ENCODE measurements at regions not wholly inside any gene's neighbourhood (a gene's known extent, or its start where the extent isn't known, plus 50 kb on each side); places are given as distances from the start of the nearest gene placed in this dataset.

DNA sequence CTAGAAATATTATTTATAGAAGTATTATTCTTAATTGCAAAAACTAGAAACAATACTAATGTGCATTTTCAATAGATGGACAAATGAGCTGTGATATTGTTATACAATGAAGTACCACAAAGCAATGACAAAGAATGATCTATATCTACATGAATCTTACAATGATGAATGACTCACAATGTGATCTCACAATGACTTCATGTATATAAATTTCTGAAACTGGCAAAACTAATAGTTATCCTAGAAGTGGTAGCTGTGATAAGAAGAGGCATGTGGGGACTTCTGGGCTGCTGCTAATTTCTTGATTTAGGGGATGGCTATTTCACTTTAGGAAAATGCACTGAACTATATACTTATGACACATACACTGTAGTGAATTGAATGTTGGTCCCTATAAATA, 396.0 kb upstream of the ZNF608 start:
- Mint-ChIP-seq H3K9me3 (peaks cover 3% of the 10 kb centered on the region), H3K27me3 (ENCODE audit: insufficient read depth) (no peaks in the 10 kb centered on the region), H3K4me3 (no peak overlapping the region), H3K36me3 (ENCODE audit: low read depth) (no peaks in the 10 kb centered on the region), H3K27ac (no peak overlapping the region), H3K4me1 (ENCODE audit: low read depth) (no peaks in the 10 kb centered on the region)
- no peak for DNase-seq (ENCODE audit: low spot score)
- intact Hi-C loops (cut with micrococcal nuclease) = no loop called here

GRCh38 chr5:125143011-125143410, 396.6 kb upstream of the ZNF608 start:
- no peak overlapping the region for H3K4me3 Mint-ChIP-seq
- H3K9me3 Mint-ChIP-seq = peaks cover 3% of the 10 kb centered on the region
- no peak overlapping the region for H3K27ac Mint-ChIP-seq
- intact Hi-C loops (cut with micrococcal nuclease) = no loop called here
- no peaks in the 10 kb centered on the region for H3K27me3 Mint-ChIP-seq (ENCODE audit: insufficient read depth)
- no peaks in the 10 kb centered on the region for H3K4me1 Mint-ChIP-seq (ENCODE audit: low read depth)
- no peak for DNase-seq (ENCODE audit: low spot score)
- H3K36me3 Mint-ChIP-seq (ENCODE audit: low read depth) = no peaks in the 10 kb centered on the region

DNA sequence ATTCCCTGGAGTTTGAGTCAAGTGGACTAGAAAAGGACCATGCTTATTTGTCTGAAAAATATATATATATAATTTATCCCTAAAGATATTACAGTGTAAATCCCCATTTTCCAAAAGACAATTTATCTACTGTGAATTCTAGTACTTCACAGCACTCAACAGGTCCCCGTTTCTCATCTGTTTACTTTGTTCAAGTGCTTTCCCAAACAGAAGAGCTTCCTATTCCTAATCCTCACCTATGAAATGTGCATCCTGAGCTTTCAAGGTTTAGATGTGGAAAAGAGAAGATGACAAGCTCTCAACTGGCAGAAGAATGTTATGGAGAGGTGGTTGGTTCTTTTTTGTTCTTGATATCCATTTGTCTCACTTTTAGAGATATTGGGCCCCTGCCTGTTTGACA, 401.6 kb upstream of the ZNF608 start:
- no peak for DNase-seq (ENCODE audit: low spot score)
- Mint-ChIP-seq H3K4me1 (ENCODE audit: low read depth) (no peaks in the 10 kb centered on the region), H3K27me3 (ENCODE audit: insufficient read depth) (no peaks in the 10 kb centered on the region), H3K27ac (no peak overlapping the region), H3K4me3 (no peak overlapping the region), H3K36me3 (ENCODE audit: low read depth) (no peaks in the 10 kb centered on the region), H3K9me3 (no peaks in the 10 kb centered on the region)
- intact Hi-C loops (cut with micrococcal nuclease) = no loop called here

DNA sequence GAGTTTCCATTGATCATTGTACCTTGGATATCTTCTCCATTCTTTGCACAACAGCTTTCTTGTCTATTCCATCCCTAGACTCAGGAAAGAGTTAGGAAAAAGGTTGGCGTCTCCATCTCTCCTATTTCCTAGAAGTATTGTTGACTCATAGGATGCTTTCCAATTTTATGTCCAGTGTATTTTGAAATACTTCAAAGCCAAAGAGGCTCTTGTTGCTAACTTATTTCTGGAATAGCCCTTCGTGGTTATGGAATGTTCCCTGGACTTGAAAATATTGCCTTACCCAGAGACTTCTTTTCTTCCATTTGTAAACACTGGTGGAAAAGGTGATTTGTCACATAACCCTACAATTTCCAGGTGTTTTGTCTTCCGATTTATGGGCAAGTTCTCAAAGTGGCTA, 402.3 kb upstream of the ZNF608 start:
- no peaks in the 10 kb centered on the region for H3K27me3 Mint-ChIP-seq (ENCODE audit: insufficient read depth)
- no peak for DNase-seq (ENCODE audit: low spot score)
- H3K4me1 Mint-ChIP-seq (ENCODE audit: low read depth) = no peaks in the 10 kb centered on the region
- no peaks in the 10 kb centered on the region for H3K36me3 Mint-ChIP-seq (ENCODE audit: low read depth)
- H3K9me3 Mint-ChIP-seq = no peaks in the 10 kb centered on the region
- intact Hi-C loops (cut with micrococcal nuclease) = no loop called here
- H3K27ac Mint-ChIP-seq = no peak overlapping the region
- no peak overlapping the region for H3K4me3 Mint-ChIP-seq

GRCh38 chr5:125149110-125149509, 402.7 kb upstream of the ZNF608 start:
- Mint-ChIP-seq H3K4me3 (no peak overlapping the region), H3K27ac (no peak overlapping the region), H3K9me3 (no peaks in the 10 kb centered on the region), H3K4me1 (ENCODE audit: low read depth) (no peaks in the 10 kb centered on the region), H3K36me3 (ENCODE audit: low read depth) (no peaks in the 10 kb centered on the region), H3K27me3 (ENCODE audit: insufficient read depth) (no peaks in the 10 kb centered on the region)
- no peak for DNase-seq (ENCODE audit: low spot score)
- intact Hi-C loops (cut with micrococcal nuclease) = no loop called here

DNA sequence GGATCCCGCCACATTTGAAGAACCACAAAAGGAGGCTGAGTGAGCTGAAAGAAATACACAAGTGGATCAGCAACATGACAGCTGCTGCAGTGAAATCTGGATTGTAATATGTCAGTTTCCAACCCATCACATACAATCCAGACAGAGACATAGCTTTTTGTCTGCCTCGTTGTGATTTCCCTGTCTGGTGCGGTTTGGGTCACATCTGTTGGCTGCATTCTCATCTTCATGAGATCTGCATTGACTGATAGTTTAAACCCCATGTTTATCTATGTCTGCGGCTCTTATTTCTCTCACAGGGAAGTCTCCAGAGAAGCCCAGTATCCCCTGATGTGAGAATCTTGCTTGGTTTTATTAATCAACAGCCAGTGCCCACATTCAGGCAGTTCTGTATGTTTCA, 403.1 kb upstream of the ZNF608 start:
- Mint-ChIP-seq H3K4me1 (ENCODE audit: low read depth) (no peaks in the 10 kb centered on the region), H3K36me3 (ENCODE audit: low read depth) (no peaks in the 10 kb centered on the region), H3K4me3 (no peak overlapping the region), H3K9me3 (no peaks in the 10 kb centered on the region), H3K27ac (no peak overlapping the region), H3K27me3 (ENCODE audit: insufficient read depth) (no peaks in the 10 kb centered on the region)
- no peak for DNase-seq (ENCODE audit: low spot score)
- intact Hi-C loops (cut with micrococcal nuclease) = no loop called here

- no peak for DNase-seq (ENCODE audit: low spot score)
- Mint-ChIP-seq H3K27ac (no peak overlapping the region), H3K4me1 (ENCODE audit: low read depth) (no peaks in the 10 kb centered on the region), H3K27me3 (ENCODE audit: insufficient read depth) (no peaks in the 10 kb centered on the region), H3K4me3 (no peak overlapping the region), H3K36me3 (ENCODE audit: low read depth) (no peaks in the 10 kb centered on the region), H3K9me3 (peaks cover 3% of the 10 kb centered on the region)
- intact Hi-C loops (cut with micrococcal nuclease) = no loop called here
Observed at GRCh38 chr5:125150041-125150669, 403.7 kb upstream of the ZNF608 start.

GRCh38 chr5:125151150-125151900, 404.9 kb upstream of the ZNF608 start:
- Mint-ChIP-seq H3K27ac (no peak overlapping the region), H3K4me3 (no peak overlapping the region), H3K4me1 (ENCODE audit: low read depth) (no peaks in the 10 kb centered on the region), H3K9me3 (peaks cover 3% of the 10 kb centered on the region), H3K36me3 (ENCODE audit: low read depth) (no peaks in the 10 kb centered on the region), H3K27me3 (ENCODE audit: insufficient read depth) (no peaks in the 10 kb centered on the region)
- DNase-seq (ENCODE audit: low spot score) = no peak
- intact Hi-C loops (cut with micrococcal nuclease) = no loop called here

- H3K4me1 Mint-ChIP-seq (ENCODE audit: low read depth) = no peaks in the 10 kb centered on the region
- no peak overlapping the region for H3K4me3 Mint-ChIP-seq
- no peaks in the 10 kb centered on the region for H3K27me3 Mint-ChIP-seq (ENCODE audit: insufficient read depth)
- no peak for DNase-seq (ENCODE audit: low spot score)
- H3K36me3 Mint-ChIP-seq (ENCODE audit: low read depth) = no peaks in the 10 kb centered on the region
- intact Hi-C loops (cut with micrococcal nuclease) = no loop called here
- H3K9me3 Mint-ChIP-seq = peaks cover 3% of the 10 kb centered on the region
- no peak overlapping the region for H3K27ac Mint-ChIP-seq
Observed at GRCh38 chr5:125152044-125152443, 405.6 kb upstream of the ZNF608 start.

DNA sequence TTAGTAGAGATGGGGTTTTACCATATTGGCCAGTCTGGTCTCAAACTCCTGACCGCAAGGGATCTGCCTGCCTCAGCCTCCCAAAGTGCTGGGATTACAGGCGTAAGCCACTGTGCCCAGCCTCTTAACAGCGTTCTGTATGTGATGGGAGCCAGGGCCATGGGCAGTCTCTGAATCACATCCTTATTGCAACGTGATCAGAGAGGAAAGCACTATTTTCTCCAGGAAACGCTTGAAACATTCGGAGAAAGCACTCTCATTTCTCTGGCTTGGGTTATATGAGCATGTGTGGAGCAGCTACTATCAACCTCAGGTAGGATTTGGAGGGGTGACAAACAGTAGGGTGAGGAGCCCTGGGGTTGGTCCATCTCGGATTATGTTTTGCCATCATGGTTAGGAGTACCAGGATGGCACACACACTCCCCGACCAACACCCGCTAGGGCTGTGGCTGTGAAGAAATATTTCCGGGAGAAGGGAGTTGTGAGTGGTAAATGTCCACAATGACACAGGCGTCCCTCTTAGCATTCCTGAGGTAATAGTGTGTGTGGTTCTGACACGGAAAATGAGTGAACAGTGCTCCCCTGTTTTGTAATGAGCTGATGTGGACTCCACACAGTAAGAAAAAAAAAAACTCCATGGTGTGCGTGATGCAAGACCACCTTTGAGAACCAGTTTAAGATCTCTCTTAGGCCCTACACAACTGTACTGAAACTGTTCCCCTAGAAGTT, 406.2 kb upstream of the ZNF608 start:
- no peaks in the 10 kb centered on the region for H3K27me3 Mint-ChIP-seq (ENCODE audit: insufficient read depth)
- H3K9me3 Mint-ChIP-seq = peaks cover 3% of the 10 kb centered on the region
- intact Hi-C loops (cut with micrococcal nuclease) = no loop called here
- no peaks in the 10 kb centered on the region for H3K4me1 Mint-ChIP-seq (ENCODE audit: low read depth)
- no peak overlapping the region for H3K27ac Mint-ChIP-seq
- H3K4me3 Mint-ChIP-seq = no peak overlapping the region
- DNase-seq (ENCODE audit: low spot score) = no peak
- H3K36me3 Mint-ChIP-seq (ENCODE audit: low read depth) = no peaks in the 10 kb centered on the region

DNA sequence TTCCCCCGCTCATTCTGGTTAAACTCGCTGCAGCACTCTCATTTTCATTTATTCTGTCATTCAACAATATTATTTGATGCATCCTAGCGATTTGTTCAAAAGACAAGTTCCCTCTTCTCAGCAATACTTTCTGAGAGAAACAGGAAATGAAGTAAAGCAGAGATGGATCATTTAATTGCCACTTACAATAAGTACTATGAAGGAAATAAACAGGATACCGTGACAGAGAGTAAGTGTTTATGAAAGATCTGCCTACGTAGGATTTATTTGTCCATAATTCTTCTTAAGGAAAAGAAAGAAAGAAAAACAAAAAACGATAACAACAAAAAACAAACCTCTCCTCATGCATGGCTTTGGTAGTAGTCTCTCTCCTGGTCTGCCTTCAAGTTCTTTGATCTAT, 406.8 kb upstream of the ZNF608 start:
- DNase-seq (ENCODE audit: low spot score) = no peak
- Mint-ChIP-seq H3K27ac (no peak overlapping the region), H3K4me1 (ENCODE audit: low read depth) (no peaks in the 10 kb centered on the region), H3K9me3 (peaks cover 3% of the 10 kb centered on the region), H3K36me3 (ENCODE audit: low read depth) (no peaks in the 10 kb centered on the region), H3K4me3 (no peak overlapping the region), H3K27me3 (ENCODE audit: insufficient read depth) (no peaks in the 10 kb centered on the region)
- intact Hi-C loops (cut with micrococcal nuclease) = no loop called here

DNA sequence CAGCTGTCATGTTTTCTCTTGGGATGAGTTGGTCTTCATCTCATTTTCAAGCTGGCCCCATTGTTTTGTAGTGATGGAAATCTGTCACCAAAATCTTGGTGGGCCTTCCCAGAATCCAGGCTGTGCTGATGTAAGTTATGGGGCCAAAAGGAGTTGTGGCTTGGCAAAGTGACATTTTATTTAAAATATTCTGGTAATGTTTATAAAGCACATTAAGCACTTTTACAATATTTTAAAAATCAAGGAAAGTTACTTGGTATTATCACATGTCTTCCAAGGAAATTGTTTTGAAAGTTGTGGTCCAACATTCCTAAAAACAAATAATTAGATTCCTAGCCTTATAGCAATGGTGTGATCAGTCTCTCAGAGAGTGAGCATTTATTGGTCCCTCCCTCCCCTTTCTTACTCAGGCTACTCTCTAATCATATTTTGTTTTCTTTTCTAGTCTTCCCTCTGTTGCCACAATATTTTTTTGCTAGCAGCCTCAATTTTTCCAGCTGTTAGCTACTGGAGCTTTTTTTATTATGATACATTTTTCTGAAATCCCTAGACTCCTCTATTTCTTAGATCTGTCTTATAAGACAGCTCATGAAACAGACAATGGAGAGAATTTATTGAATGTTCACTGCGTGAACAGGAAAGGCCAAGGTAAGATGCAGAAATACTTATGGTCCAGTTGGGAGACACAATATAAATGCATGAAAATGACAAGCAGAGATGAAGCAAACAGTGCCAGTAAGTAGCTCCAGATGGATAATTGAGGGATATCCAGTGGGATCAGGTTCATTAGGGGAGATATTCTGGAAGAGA, 408.1 kb upstream of the ZNF608 start:
- no peak for DNase-seq (ENCODE audit: low spot score)
- Mint-ChIP-seq H3K4me1 (ENCODE audit: low read depth) (no peaks in the 10 kb centered on the region), H3K27me3 (ENCODE audit: insufficient read depth) (no peaks in the 10 kb centered on the region), H3K36me3 (ENCODE audit: low read depth) (no peaks in the 10 kb centered on the region), H3K4me3 (no peak overlapping the region), H3K27ac (no peak overlapping the region), H3K9me3 (peaks cover 3% of the 10 kb centered on the region)
- intact Hi-C loops (cut with micrococcal nuclease) = no loop called here

Measured in activated T-helper 1 cell treated with anti-CD3 and anti-CD28 coated beads, Interleukin-12 subunit alpha, Interleukin-12 subunit beta, Interleukin-2, Interleukin-4 antibody, amounts not matched to agents 30 ng/mL and 10 ng/mL and 1 ng/mL, durations not matched to agents 14 hours and 24 hours and 36 hours (primary cell).